Activated CD4-positive, alpha-beta memory T cell treated with anti-CD3 and anti-CD28 coated beads, Interleukin-2, amount 10 ng/mL, durations not matched to agents 7 days and 5 days (primary cell): ENCODE measurements at regions not wholly inside any gene's neighbourhood (a gene's known extent, or its start where the extent isn't known, plus 50 kb on each side); places are given as distances from the start of the nearest gene placed in this dataset.

Source experiments
- CTCF ChIA-PET: fragments of 350-600 bp; sonication (Branson Sonifier 250); formaldehyde crosslinking; loops from one replicate; lab custom pipeline; 2021; ENCODE audit warnings: antibody characterized with exemption, inconsistent platforms; lab: Charles Lee
- POLR2A ChIA-PET: fragments of 350-600 bp; sonication (Branson Sonifier 250); formaldehyde crosslinking; loops from one replicate; lab custom pipeline; 2021; ENCODE audit warnings: antibody characterized with exemption; lab: Charles Lee
- DNase-seq: peaks from one replicate; pipeline ENCODE4 v3.0.0-alpha.2; 2020
- H3K27ac Mint-ChIP-seq: one replicate; pipeline ENCODE4 v1.8.0; 2021; ENCODE audit warnings: mild to moderate bottlenecking, mixed read lengths
- H3K27me3 Mint-ChIP-seq: one replicate; pipeline ENCODE4 v1.8.0; 2021; ENCODE audit warnings: mixed read lengths
- H3K36me3 Mint-ChIP-seq: one replicate; pipeline ENCODE4 v1.8.0; 2021; ENCODE audit warnings: low read depth, mixed read lengths
- H3K4me1 Mint-ChIP-seq: one replicate; pipeline ENCODE4 v1.8.0; 2021; ENCODE audit warnings: mixed read lengths
- H3K4me3 Mint-ChIP-seq: one replicate; pipeline ENCODE4 v1.8.0; 2021; ENCODE audit warnings: mild to moderate bottlenecking, mixed read lengths
- H3K9me3 Mint-ChIP-seq: one replicate; pipeline ENCODE4 v1.8.0; 2021; ENCODE audit warnings: mixed read lengths

- POLR2A ChIA-PET = no interaction called here
- H3K4me3 Mint-ChIP-seq = no peak overlapping the region
These were observed 316.4 kb downstream of the RNF144B start for GRCh38 chr6:18703546-18703945.

DNA sequence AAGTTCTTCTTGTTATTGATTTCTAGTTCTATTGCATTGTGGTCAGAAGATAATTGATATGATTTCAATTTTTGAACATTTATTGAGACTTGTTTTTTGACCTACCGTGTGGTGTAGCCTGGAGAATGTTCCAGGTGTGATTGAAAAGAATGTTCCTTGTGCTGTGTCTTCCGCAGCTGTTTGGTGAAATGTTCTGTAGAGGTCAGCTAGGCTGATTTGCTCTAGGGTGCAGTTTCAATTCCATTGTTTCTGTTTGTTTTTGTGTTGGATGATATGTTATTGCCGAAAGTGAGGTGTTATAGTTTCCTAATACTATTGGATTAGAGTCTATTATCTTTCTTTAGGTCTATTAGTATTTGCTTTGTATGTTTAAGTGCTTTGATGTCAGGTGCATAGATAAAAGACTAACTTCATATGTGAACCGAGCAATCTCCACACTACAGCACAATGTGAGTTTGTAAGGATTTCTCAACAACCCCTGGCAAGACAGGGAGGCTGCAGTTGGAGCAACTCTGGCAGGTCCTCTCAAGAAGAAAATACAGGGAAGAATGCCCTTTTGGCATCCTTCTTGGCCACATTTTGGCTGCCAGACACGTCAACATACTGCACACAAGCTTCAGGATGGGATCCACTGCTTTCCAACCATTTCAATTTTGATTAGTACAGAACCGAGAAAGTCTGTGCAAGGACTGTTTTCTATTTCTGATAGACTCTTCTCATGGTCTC, 320.7 kb downstream of the RNF144B start:
- CTCF ChIA-PET = no interaction called here
- POLR2A ChIA-PET = no interaction called here
- DNase-seq = no peak
- H3K36me3 Mint-ChIP-seq = no peaks in the 10 kb centered on the region
- no peaks in the 10 kb centered on the region for H3K27me3 Mint-ChIP-seq
- H3K4me1 Mint-ChIP-seq = no peaks in the 10 kb centered on the region
- H3K4me3 Mint-ChIP-seq = no peak overlapping the region
- H3K27ac Mint-ChIP-seq = no peak overlapping the region
- peaks cover 8% of the 10 kb centered on the region for H3K9me3 Mint-ChIP-seq

More at GRCh38 chr6:18703546-18703945, 316.4 kb downstream of the RNF144B start:
- Mint-ChIP-seq H3K9me3 (peaks cover 8% of the 10 kb centered on the region), H3K27ac (no peak overlapping the region), H3K27me3 (no peaks in the 10 kb centered on the region), H3K4me1 (no peaks in the 10 kb centered on the region), H3K36me3 (no peaks in the 10 kb centered on the region)
- CTCF ChIA-PET = no interaction called here
- DNase-seq = no peak

GRCh38 chr6:18712595-18712994, 325.4 kb downstream of the RNF144B start:
- H3K27ac Mint-ChIP-seq = no peak overlapping the region
- no peaks in the 10 kb centered on the region for H3K4me1 Mint-ChIP-seq
- POLR2A ChIA-PET = no interaction called here
- H3K36me3 Mint-ChIP-seq = no peaks in the 10 kb centered on the region
- no peak overlapping the region for H3K4me3 Mint-ChIP-seq
- no peak for DNase-seq
- CTCF ChIA-PET = no interaction called here
- peaks cover 5% of the 10 kb centered on the region for H3K9me3 Mint-ChIP-seq
- H3K27me3 Mint-ChIP-seq = no peaks in the 10 kb centered on the region

DNA sequence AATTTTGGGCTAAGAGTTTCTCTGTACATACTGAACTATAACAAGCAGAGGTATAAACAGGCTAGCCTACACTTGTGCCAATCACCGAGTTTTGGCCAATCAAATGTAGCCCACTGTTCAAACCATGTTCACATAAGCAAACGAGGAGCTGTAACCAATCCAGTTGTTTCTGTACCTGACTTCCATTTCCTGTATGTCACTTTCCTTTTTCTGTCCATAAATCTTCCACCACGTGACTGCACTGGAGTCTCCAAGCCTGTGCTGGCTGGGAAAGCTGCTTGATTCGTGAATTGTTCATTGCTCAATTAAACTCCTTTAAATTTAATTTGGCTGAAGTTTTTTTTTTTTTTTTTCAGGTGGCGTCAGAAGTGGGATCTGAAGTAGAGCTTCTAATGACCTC, 332.9 kb downstream of the RNF144B start:
- H3K4me1 Mint-ChIP-seq = no peaks in the 10 kb centered on the region
- no peak overlapping the region for H3K4me3 Mint-ChIP-seq
- no peak for DNase-seq
- H3K27me3 Mint-ChIP-seq = no peaks in the 10 kb centered on the region
- H3K27ac Mint-ChIP-seq = no peak overlapping the region
- H3K9me3 Mint-ChIP-seq = peaks cover 2% of the 10 kb centered on the region
- CTCF ChIA-PET = no interaction called here
- POLR2A ChIA-PET = no interaction called here
- H3K36me3 Mint-ChIP-seq = no peaks in the 10 kb centered on the region

GRCh38 chr6:18724056-18724455, 336.9 kb downstream of the RNF144B start:
- POLR2A ChIA-PET = no interaction called here
- no peaks in the 10 kb centered on the region for H3K36me3 Mint-ChIP-seq
- H3K4me3 Mint-ChIP-seq = no peak overlapping the region
- CTCF ChIA-PET = no interaction called here
- no peaks in the 10 kb centered on the region for H3K4me1 Mint-ChIP-seq
- no peak for DNase-seq
- no peaks in the 10 kb centered on the region for H3K9me3 Mint-ChIP-seq
- H3K27ac Mint-ChIP-seq = no peak overlapping the region
- H3K27me3 Mint-ChIP-seq = no peaks in the 10 kb centered on the region

- POLR2A ChIA-PET = no interaction called here
- peaks cover 3% of the 10 kb centered on the region for H3K9me3 Mint-ChIP-seq
- no peaks in the 10 kb centered on the region for H3K4me1 Mint-ChIP-seq
- H3K4me3 Mint-ChIP-seq = no peak overlapping the region
- H3K27me3 Mint-ChIP-seq = no peaks in the 10 kb centered on the region
- H3K36me3 Mint-ChIP-seq = no peaks in the 10 kb centered on the region
- CTCF ChIA-PET = no interaction called here
- no peak for DNase-seq
- H3K27ac Mint-ChIP-seq = no peak overlapping the region
These were observed 338.3 kb downstream of the RNF144B start for GRCh38 chr6:18725449-18725848.

GRCh38 chr6:18733921-18734550, 346.9 kb downstream of the RNF144B start:
- H3K4me1 Mint-ChIP-seq = no peaks in the 10 kb centered on the region
- H3K27ac Mint-ChIP-seq = no peak overlapping the region
- peaks cover 3% of the 10 kb centered on the region for H3K9me3 Mint-ChIP-seq
- H3K36me3 Mint-ChIP-seq = no peaks in the 10 kb centered on the region
- no peak overlapping the region for H3K4me3 Mint-ChIP-seq
- DNase-seq = no peak
- ChIA-PET CTCF (no interaction called here), POLR2A (no interaction called here)
- no peaks in the 10 kb centered on the region for H3K27me3 Mint-ChIP-seq

GRCh38 chr6:18741741-18742140, 354.6 kb downstream of the RNF144B start:
- ChIA-PET CTCF (no interaction called here), POLR2A (no interaction called here)
- Mint-ChIP-seq H3K27me3 (no peaks in the 10 kb centered on the region), H3K9me3 (no peaks in the 10 kb centered on the region), H3K4me3 (no peak overlapping the region), H3K4me1 (no peaks in the 10 kb centered on the region), H3K36me3 (no peaks in the 10 kb centered on the region), H3K27ac (no peak overlapping the region)
- no peak for DNase-seq

DNA sequence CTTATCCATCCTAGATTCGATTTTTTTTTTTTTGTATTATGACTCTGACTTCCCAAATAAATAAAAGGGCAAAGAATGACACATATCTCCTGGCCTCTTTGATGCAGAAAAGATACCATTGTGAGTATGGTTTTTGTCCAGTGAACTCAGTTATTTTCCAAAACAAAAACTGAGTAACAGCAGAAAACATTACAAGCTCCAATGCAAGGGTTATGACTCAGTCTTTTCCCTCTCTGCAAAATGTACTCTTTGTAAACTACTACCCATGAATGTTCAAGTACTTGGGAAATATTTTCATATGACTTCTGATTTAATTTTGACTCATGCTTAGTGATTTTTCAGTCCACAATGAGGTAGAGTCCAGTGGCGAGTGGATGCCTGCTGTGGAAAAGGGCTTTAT, 355.3 kb downstream of the RNF144B start:
- H3K9me3 Mint-ChIP-seq = no peaks in the 10 kb centered on the region
- H3K27me3 Mint-ChIP-seq = no peaks in the 10 kb centered on the region
- no peaks in the 10 kb centered on the region for H3K4me1 Mint-ChIP-seq
- no peak overlapping the region for H3K27ac Mint-ChIP-seq
- no peak for DNase-seq
- ChIA-PET POLR2A (no interaction called here), CTCF (no interaction called here)
- no peak overlapping the region for H3K4me3 Mint-ChIP-seq
- H3K36me3 Mint-ChIP-seq = no peaks in the 10 kb centered on the region

- POLR2A ChIA-PET = no interaction called here
- CTCF ChIA-PET = no interaction called here
- Mint-ChIP-seq H3K4me1 (no peaks in the 10 kb centered on the region), H3K27me3 (no peaks in the 10 kb centered on the region), H3K27ac (no peak overlapping the region), H3K4me3 (no peak overlapping the region), H3K36me3 (no peaks in the 10 kb centered on the region), H3K9me3 (no peaks in the 10 kb centered on the region)
- DNase-seq = no peak
These were observed 359.6 kb downstream of the RNF144B start for GRCh38 chr6:18746727-18747126.

GRCh38 chr6:18748314-18748713, 361.2 kb downstream of the RNF144B start:
- no peak overlapping the region for H3K27ac Mint-ChIP-seq
- no peak for DNase-seq
- no peaks in the 10 kb centered on the region for H3K27me3 Mint-ChIP-seq
- H3K4me3 Mint-ChIP-seq = no peak overlapping the region
- no peaks in the 10 kb centered on the region for H3K4me1 Mint-ChIP-seq
- no peaks in the 10 kb centered on the region for H3K36me3 Mint-ChIP-seq
- ChIA-PET POLR2A (no interaction called here), CTCF (no interaction called here)
- no peaks in the 10 kb centered on the region for H3K9me3 Mint-ChIP-seq

- POLR2A ChIA-PET = no interaction called here
These were observed 365.3 kb downstream of the RNF144B start for GRCh38 chr6:18752278-18753068.

GRCh38 chr6:18753076-18753475, 365.9 kb downstream of the RNF144B start:
- Mint-ChIP-seq H3K27me3 (no peaks in the 10 kb centered on the region), H3K27ac (no peak overlapping the region), H3K4me1 (no peaks in the 10 kb centered on the region), H3K9me3 (peaks cover 2% of the 10 kb centered on the region), H3K4me3 (no peak overlapping the region), H3K36me3 (no peaks in the 10 kb centered on the region)
- ChIA-PET CTCF (no interaction called here), POLR2A (no interaction called here)
- DNase-seq = no peak

More at GRCh38 chr6:18752278-18753068, 365.3 kb downstream of the RNF144B start:
- Mint-ChIP-seq H3K27me3 (no peaks in the 10 kb centered on the region), H3K4me3 (no peak overlapping the region), H3K27ac (no peak overlapping the region), H3K9me3 (no peaks in the 10 kb centered on the region), H3K36me3 (no peaks in the 10 kb centered on the region), H3K4me1 (no peaks in the 10 kb centered on the region)
- no peak for DNase-seq
- CTCF ChIA-PET = no interaction called here
